ENCODE measurements at regions not wholly inside any gene's neighbourhood (a gene's known extent, or its start where the extent isn't known, plus 50 kb on each side); places are given as distances from the start of the nearest gene placed in this dataset.

DNA sequence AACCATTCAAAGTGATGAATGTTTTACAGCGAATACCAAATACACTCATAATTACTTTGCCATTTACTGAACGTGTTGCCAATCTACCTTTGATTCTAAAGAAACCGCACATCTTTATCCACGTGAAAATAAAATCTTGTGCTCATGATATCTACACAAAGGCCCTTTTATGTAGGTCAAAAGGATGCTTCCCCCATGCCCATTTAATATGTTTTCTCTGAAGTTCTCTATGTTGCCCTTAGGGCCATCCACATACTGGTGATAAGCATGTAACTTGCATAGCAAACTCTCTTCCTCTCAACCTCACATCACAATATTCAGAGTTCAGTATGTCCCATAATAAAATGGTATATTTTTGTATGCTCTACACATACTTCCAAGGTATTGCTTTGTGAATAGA lies 380.0 kb upstream of the FIGN start:
- TF ChIP-seq, protein P1, sequence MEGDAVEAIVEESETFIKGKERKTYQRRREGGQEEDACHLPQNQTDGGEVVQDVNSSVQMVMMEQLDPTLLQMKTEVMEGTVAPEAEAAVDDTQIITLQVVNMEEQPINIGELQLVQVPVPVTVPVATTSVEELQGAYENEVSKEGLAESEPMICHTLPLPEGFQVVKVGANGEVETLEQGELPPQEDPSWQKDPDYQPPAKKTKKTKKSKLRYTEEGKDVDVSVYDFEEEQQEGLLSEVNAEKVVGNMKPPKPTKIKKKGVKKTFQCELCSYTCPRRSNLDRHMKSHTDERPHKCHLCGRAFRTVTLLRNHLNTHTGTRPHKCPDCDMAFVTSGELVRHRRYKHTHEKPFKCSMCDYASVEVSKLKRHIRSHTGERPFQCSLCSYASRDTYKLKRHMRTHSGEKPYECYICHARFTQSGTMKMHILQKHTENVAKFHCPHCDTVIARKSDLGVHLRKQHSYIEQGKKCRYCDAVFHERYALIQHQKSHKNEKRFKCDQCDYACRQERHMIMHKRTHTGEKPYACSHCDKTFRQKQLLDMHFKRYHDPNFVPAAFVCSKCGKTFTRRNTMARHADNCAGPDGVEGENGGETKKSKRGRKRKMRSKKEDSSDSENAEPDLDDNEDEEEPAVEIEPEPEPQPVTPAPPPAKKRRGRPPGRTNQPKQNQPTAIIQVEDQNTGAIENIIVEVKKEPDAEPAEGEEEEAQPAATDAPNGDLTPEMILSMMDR (IDR thresholded peaks at IDR 0.05 in 8 of 11, conservative IDR thresholded peaks at IDR 0.05 in 3 of 11), result no peak
- TF ChIP-seq POLR2A (IDR thresholded peaks at IDR 0.05), result no peak

Measured in spleen (tissue), 7 donors.